ENCODE measurements at regions not wholly inside any gene's neighbourhood (a gene's known extent, or its start where the extent isn't known, plus 50 kb on each side); places are given as distances from the start of the nearest gene placed in this dataset.
A peak's percentile ranks its signal among the peaks of the same experiment; 100 is the strongest.
"Not testable (repeated sequence)": the region's sequence is repeated elsewhere in the genome, so short reads cannot be mapped to it uniquely, and the experiment has no call there.

DNA sequence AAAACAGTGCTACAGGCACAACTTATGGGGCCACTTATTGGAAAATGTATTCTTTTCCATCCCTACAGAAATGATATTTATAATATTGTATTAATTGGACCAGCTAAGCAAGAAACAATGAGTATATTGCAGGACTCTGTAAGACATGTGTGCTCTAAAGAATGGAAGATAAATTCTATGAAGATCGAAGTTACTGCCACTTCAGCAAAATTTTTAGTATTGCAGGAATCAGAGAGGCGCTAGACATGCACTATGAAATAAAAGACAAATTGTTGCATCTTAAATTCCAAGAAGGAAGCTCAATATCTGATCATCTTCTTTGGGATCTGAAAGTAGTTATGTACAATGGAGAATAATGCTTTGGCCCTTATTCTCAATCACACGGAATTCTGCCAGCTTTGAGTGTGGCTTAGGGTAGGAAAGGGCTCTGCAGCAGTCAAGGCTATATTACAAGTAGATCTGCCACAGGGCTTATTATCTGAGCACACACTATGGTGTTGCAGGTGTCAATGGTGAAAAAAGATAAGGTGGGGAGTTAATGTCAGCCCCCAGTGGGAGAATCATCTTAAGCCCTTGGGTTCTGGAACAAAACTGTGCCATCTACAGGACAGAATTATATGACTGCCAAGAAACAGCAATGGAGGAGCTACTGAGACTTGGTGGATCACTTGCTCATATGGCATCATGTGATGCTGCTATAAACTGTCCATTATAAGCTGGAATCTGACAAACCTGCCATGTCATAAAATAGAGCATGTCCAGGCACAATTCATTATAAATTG is 334.0 kb upstream of the NDST3 start:
- DNase-seq, result peak; percentile 35

DNA sequence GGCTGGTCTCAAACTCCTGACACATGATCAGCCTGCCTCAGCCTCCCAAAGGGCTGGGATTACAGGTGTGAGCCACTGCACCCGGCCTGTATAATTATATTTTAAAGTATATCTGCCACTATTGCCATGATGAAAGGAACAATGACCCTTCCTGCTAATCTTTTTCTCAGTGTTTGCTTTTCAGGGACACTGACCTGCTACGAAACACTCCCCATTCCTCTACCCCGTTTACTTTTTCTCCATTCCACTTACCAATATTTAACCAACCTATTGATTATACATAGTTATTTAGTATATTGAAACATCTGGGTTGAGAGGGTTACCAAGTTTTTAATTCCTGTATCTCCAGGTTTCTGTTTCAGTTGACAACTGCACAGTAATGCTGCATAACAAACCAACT is 331.9 kb upstream of the NDST3 start:
- no peak for DNase-seq

GRCh38 chr4:117704721-117705120 is 329.6 kb upstream of the NDST3 start:
- no peak for DNase-seq

- no peak for DNase-seq
These were observed 293.6 kb upstream of the NDST3 start for GRCh38 chr4:117740736-117741135.

GRCh38 chr4:117745379-117745778 is 288.9 kb upstream of the NDST3 start:
- not testable (repeated sequence) for DNase-seq

DNA sequence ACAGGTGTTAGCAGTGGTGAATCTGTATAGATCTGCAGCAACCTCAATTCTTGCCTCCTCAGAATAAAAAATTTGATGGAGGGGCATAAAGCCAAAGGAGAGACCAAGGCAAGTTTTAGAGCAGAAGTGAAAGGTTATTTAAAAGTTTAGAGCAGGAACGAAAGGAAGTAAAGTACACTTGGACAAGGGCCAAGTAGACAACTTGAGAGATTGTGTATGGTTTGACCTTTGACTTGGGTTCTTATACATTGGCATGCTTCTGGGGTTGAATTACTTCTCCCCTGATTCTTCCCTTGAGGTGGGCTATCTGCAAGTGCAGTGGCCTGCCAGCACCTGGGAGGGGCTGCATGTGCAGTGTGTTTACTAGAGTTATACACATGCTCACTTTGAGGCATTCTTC is 278.8 kb upstream of the NDST3 start:
- DNase-seq, result no peak

DNA sequence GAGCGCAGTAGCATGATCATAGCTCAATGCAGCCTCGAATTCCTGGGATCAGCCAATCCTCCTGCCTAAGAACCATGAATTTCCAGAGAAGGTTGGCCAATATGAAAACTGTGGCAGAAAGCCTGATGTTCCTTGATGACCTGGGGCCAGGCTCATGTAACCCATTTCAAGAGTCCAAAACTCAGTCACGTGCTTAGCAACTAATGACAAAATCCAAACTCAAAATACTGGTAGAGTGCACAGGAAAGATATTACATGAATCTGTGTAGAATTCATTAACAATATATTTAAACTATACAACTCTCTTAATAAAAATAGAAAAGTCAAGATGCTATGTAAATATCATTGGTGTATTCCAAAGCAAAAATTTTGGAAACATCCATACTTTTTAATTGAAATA is 265.7 kb upstream of the NDST3 start:
- DNase-seq, result no peak

DNA sequence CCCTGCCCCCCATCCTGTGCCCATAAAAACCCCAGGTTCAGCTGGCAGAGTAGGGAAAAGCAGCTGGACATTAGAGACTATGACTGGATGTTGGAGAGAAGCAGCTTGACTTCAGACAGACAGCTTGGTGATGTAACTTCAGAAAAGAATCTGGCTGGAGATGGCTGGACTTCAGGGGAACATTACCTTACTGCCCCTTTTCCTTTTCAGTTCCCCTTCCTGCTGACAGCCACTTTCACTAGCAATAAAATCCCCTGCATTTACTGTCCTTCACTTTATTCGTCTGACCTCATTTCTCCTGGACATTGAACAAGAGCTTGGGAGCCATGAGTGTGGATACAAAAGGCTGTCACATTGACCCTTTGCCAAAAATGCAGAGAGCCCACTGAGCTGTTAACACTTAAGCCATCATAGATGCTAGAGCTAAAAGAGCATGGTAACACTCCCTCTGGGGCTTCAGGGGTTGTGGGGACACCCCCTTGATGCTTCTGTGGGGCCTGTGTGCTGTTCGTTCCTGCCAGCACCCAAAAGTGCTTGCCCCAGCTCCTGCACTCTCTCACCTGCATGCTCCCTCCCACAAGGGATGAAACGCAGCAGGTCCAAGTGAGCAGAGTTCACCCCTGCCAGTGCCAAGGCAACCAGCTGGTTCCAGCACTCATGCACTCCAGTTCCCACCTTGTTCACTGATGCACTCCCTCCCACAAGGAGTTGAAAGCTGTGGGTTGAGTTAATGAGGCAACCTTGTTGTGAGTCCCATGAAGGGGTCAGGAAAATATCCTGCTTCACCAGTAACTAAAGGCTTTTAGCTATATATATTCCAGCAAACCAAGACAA is 263.8 kb upstream of the NDST3 start:
- no peak for DNase-seq

DNA sequence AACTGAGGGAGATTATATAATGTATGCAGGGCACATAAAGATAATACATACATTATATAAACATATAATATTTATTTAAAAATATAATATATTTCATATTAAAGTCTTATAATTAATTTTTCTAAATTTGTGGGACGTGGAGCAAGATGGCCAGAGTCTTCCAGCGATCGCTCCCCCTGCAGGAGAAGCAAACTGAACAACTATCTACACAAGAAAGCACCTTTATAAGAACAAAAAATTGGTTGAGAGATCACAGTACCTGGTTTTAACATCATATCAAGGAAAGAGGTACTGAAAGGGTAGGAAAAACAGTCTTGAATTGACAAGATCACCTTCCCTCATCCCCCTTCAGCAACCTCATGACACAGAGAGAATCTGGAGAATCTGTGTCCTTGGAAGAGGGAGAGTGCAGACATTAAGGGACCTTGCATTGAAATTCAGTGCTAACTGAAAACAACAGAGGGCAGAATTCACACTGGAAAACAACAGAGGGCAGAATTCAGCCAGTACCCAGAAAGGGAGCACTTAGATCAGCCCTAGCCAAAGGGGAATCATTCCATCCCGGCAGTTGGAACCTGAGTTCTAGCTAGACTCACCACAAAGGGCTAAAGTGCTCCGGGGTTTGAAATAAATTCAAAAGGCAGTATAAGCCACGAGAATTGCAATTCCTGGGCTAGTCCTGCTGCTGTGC is 262.5 kb upstream of the NDST3 start:
- DNase-seq, result peak; percentile 48

- peak; percentile 52 for DNase-seq
These were observed 261.0 kb upstream of the NDST3 start for GRCh38 chr4:117773064-117773936.

- DNase-seq, result no peak
These were observed 256.6 kb upstream of the NDST3 start for GRCh38 chr4:117777721-117778120.

DNA sequence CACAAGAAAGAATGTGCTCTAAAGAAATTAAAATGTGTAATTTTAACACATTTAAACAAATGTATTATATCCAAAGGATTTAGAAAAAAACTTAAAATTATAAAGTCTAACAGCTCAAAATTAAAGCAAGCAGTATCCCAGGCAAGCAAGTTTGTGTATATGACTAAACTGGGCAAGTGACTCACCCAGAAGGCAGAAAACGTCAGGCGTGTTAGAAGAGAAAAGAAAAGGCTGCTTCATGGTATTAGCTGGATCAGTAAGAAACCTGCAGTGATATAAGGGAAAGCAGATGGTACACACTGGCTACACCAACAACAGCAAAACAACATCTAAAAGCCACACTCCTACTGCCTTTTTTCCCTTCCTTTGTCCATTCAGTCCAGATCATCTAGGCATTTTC is 250.6 kb upstream of the NDST3 start:
- DNase-seq, result peak; percentile 5

GRCh38 chr4:117784266-117784665 is 250.0 kb upstream of the NDST3 start:
- DNase-seq, result no peak

GRCh38 chr4:117786566-117786965 is 247.7 kb upstream of the NDST3 start:
- no peak for DNase-seq

DNA sequence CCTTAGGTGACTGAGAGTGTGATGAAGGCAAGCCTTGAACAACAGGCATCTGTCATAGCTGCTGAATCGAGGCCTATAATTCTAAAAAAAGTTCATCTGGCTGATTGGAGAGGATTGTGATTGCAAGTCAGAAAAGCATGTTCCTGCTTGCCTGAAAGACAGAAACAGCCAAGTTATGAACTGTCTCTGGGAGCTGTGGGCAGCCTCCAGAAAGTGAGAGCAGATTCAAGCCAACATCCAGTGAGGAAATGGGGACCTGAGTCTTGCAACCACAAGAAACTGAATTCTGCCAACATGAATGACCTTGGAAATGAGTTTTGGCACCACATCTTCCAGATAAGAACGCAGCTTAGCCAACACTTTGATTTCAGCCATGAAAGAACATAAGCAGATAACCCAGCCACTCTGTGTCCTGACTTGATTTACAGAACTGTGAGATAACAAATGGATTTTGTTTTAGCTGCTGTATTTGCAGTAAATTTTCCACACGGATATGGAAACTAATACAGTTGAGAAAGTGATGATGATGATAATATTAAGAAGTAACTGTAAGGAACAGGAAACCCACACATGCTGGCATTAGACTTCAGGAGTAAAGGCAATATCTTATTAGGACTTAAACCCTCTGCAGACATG is 240.3 kb upstream of the NDST3 start:
- DNase-seq, result no peak

- peak; percentile 59 for DNase-seq
These were observed 237.6 kb upstream of the NDST3 start for GRCh38 chr4:117796677-117797076.

GRCh38 chr4:117800636-117801035 is 233.7 kb upstream of the NDST3 start:
- no peak for DNase-seq

GRCh38 chr4:117801756-117802155 is 232.5 kb upstream of the NDST3 start:
- DNase-seq, result no peak

DNA sequence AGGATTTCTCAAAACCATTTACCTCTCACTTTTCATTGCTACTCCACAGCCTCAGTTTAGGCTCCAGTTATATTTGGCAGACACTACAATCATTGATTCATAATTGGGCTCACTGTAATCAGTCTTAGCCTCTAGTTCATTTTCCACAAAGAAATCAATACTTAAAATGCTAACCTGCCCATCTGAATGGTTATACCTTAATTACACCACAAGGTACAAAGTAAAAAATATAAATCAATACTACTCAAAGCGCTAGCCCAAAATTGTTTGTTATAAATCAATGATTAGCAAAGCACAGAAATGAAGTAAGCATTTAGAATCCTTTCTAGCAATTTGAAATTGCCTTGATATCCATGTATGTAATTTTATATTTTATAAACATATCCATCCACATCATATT is 222.6 kb upstream of the NDST3 start:
- DNase-seq, result no peak

DNA sequence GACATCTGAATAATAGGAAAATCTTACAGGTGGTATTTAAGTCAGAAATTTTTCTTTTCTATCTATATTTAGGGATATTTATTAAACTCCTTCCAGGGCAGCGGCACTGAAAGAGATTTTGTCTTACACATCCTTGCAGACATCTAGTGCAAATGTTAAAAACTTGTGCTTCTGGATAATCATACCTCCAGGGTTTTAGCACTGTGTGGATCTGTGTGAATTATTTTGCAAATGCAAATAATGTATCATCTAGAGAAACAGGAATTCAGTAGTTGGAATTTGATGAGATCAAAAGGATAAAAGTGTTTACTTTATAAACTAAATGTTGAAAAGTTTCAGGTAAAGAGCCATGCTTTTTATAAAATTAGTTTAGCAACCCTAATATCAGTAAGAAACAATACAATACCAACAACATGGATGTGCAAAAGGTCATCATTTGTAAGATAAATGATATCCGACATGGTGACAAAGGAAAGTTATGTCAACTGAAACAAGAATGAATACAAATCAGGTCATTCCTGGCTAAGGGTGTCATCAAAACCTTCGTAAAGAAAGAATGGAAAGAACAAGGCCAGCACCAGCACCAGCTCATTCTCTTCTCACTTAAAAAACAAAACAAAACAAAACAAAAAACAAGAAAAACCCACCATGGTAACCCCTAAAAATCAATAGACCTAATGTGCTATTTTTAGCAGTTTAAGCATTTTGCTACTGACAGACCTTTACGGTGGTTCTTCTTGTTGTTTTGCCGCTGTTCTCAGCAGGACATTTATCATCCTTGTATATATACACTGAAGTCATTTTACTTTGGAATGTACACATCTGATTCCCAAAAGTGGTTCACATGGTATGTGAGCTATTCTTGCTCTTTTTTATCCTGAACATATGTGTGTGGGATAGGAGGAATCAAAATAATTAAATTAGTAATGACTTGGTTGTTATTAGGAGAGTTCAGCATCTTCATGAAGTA is 219.7 kb upstream of the NDST3 start:
- DNase-seq, result no peak

- DNase-seq, result no peak
These were observed 217.0 kb upstream of the NDST3 start for GRCh38 chr4:117817301-117817700.
